HK-2 (cell line): ENCODE measurements at regions not wholly inside any gene's neighbourhood (a gene's known extent, or its start where the extent isn't known, plus 50 kb on each side); places are given as distances from the start of the nearest gene placed in this dataset.

Experiments used
- DNase-seq: peaks from one replicate; pipeline ENCODE4 v3.0.0-alpha.2; 2018; ENCODE audit not compliant: unreplicated experiment

DNA sequence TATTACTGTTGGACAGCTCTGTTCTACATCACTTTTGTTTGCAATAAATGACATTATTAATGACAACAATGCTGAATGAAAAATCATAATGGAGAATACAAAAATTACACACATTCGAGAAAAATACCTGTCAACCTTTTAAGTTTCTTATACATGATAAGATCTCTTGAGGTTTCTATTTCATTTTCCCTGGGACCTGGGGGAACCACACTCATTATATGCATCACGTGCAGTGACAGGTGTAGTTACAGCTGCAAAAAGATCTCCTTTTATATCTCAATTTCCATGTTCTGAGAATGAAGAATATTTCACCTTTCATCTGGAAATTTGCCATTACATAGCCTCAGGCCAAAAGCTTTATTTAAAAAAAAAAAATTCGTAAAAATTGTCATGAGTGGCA, 1347.0 kb upstream of the AGA start:
- DNase-seq: no peak

DNA sequence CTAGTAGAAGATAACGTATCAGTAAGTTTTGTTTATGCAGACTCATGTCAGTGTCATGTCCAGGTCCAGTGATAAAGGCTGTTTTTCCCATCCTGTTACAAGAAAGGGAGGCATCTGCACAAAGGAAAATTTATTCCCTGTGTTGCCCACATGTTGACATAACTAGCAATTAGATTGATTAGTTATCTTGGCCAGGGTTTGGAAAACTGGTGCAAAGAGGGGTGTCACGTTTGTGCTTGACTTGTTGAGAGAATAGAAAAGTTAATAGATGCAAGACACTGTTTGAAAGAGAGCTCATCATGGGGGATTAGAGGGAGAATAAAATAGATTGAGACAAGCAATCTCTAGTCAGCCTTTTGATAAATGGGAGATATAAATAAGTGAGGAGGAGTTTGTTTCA, 1357.0 kb upstream of the AGA start:
- no peak for DNase-seq

DNA sequence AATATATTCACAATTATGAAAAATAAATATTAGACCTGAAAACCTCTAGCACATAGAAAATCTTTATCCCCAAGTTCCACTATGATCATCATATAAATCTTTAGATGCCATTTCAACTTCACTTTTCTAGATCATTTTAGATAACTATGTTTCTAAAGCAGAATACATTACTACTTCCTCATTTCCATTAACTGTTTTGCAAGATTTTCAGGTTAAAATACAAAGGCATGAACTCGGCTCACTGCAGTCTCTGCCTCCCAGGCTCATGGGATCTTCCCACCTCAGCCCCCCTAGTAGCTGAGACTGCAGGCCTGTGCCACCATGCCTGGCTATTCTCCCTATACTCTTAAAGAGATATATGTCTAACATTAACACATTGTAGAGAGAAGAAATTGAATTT, 1365.9 kb upstream of the AGA start:
- no peak for DNase-seq

DNA sequence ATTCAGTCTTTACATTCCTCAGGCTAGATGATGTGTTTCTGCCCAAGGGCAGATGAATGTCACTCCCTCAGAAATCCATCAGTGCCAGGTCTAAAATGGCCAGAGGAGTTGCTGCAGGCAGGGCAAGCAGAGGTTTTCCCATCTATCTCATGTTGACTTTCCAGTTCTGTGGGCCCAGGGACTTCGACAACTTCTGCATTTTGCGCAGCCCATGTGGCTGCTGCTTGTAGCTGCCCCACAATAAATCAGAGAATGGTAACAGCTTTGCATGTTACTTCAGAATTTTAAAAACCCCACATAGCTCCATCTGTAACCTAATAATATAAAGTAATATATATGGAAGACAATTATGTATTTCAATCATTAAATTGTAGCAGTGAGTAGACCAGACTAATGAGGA, 1367.7 kb upstream of the AGA start:
- no peak for DNase-seq

DNA sequence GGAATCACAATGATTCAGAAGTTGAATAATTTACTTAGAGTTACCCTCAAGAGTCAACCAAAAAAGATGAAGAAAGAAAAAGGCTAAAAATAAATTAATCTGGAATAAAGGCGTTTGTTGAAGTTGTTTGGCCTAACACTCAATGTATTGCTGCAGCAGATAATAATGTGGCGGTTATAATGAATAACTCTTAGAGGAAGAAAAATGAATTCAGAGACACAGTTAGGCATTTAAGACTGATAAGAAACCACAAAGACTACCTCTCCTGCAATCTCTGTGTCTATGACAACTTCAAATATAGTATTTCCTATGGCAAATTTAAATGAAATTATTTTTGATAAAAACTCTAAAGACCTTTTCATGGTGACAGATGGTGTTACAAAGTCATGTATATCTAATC, 1369.1 kb upstream of the AGA start:
- DNase-seq: no peak

DNA sequence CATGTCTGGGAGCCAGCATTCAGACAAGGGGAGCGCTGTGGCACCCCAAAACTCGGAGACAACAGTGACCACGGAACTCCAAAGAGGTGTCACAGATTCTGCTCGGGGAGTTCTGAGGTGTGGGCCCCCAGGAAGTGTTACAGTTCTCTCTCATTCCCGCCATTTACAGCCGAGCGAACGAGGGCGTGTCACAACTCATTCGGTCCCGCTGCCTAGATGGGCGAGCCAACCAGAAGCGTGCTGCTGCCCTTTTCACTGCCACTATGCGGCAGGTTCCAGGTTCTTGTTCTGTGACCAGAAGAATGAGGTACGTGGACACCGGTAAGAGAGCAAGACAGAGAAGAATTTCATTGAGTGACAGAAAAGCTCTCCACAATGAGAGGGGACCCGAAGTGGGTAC, 1370.6 kb upstream of the AGA start:
- no peak for DNase-seq

DNA sequence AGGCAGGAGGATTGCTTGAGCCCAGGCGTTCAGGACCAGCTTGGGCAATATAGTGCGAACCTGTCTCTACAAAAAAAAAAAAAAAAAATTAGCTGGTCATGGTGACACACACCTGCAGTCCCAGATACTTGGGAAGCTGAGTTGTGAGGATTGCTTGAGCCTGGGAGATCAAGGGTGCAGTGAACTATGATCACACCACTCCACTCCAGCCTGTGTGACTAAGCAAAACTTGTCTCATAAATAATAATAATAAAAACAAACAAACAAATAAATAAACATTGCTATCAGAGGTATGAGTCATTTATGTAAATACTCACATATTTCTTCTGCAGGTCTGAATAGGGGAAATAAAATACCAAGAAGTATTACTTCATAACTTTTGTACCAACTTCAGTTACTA, 1372.7 kb upstream of the AGA start:
- no peak for DNase-seq

DNA sequence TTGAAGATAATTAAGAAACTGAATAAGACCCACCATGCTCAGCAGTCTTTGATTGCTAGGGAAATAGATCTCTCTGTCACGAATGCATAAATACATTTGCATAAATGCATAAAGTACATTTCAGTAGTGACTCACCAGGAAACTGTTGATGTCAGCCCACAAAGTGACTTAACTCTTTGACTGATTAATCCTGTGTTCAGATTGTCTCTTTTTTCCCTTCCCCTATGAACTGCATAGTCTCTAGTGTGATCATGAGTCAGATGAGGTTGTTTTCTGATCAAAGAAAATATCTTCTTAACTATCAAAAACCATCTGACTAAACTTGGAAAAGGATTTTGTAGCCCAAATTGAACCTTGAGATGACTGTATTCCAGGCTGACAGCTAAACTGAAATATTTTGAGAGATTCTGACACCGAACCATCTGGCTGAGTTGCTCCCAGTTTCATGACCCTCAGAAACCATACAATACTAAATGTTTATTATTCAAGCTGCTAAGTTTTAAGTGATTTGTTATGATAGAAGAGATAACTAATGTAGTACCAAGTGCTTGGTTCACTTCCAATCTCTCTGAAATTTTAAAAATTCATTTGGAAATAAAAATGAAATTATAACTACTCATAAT, 1381.5 kb upstream of the AGA start:
- no peak for DNase-seq

DNA sequence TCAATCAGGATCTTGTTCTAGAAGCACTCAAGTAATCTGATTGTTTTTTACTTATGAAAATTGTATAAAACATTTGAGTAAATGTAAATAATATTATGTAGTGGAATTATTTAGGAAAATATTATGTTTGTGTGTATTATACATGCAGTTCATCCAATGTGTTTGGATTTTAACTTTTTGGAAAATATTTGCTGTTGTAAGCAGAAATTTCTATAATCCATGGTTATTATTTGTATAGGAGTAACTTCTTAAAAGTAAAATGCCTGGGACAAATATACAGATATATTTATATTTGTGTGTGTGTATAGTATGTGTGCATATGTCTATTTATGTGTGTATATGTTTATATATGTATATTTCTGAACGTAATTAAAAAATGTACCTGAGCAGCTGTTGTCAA, 1394.6 kb upstream of the AGA start:
- DNase-seq: no peak

DNA sequence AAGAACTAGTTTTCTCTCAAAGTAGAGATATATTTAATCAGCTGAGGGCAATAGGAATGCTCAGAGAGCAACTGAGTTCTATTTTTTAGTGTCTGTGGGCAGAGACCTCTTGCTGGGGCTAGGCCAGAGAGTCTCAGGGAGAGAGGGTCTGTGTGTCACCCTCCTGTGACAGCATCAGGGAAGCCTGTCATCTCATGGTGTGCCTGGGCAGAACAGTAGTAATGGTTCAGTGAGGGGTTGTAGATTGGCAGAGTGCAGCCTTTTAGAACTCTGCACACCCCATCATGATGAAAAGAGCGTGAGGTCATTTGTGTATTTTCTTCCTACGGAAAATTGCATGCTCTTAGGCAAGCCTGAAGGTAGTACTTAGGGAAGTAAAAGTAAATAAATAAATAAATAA, 1396.5 kb upstream of the AGA start:
- no peak for DNase-seq

DNA sequence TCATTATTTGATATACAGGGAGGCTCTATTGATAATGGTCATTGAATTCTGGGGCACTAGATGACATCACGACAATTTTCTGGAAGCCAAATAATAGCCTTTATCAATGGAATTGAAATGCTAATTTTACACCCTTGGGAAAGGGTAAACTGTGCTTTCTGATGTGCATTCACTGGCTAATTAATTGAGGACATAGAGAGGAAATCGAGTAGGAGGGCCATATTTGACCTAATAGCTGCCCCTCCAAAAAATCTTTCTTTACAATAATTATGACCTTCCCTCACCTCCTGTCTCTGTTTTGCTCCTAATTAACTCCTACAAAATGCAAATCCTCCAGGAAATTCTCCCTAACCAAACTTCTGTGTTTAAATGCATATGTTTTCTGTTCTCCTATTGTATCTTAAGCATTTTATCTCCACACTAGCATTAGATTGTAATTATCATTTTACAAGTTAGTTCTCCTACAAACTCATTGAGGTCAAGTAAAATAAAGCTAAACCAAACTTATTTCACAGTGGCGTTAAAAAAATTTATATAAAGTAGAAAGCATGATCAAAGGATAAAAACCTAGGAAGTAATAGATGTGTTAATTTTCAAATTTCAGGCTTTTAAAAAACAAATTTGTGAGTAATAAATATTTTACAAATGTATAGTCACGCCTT, 1414.0 kb upstream of the AGA start:
- DNase-seq: no peak

DNA sequence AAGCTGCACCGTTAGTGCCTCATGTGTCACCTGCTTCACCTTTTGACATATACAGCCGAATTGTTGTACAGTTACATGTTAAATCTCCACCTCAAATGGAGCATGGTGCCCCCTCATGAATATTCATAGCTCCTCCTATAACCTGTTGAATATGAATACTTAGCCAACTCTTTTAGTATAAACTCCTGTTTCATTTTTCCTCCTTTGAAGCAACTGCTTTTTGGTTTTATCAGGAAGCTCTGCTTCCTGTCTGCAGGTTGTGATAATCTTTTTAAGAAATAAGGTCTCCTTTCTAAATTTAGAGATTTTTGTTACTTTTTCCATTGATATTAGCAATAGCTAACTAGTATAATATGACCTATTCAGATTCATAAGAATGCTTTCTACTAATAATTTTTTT, 1429.2 kb upstream of the AGA start:
- DNase-seq: no peak

DNA sequence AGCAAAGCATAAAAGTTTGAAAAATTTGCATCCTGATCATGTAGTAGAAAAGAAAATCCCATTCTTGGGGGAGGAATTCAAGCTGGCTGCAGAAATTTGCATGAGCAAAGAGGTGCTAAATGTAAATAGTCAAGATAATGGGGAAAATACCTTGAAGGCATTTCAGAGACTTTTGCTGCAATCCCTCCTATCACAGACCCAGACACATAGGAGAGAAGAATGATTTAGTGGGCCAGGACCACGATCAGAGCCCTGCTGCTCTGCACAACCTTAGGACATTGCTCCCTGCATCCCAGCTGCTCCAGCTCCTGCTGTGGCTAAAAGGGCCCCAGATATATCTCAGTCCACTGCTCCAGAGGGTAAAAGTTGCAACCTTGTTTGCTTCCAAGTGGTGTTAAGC, 1439.7 kb upstream of the AGA start:
- DNase-seq: no peak

DNA sequence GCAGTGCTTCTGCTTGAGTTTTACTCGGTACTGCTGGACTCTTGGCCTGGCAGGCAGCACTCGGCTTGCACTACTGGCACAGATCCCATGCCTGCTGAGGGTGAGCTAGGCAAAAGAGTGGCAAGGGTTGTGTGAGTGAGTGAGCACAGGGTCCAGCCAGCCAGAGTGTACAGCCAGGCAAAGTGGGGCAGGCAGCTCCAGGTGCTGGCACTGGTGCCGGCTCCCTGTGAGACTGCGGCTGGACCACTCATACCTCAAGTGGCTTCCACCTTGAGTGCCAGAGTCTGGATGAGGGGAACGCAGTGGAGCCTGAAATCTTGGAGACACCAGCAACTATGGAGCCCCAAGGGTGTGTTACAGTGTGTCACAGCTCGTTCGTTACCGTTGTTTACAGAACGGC, 1451.9 kb upstream of the AGA start:
- DNase-seq: no peak

DNA sequence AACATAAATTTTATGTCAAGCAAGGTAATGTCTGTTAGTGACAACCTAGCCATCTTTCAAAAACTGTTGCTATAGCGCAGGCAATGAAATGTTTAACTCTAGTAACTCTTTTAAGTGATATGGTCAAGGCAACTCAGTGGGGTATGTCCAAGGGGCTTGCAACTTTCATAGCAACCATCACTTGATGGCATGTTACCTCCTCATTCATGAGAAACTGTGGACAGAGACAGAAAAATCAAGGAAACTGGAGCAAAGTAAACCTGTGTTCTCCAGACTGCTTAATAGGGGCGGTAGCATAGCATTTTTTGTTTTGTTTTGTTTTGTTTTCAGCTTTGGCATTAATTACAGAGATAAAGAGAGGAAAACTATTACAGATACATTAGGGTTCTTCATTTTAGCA, 1456.8 kb upstream of the AGA start:
- no peak for DNase-seq

DNA sequence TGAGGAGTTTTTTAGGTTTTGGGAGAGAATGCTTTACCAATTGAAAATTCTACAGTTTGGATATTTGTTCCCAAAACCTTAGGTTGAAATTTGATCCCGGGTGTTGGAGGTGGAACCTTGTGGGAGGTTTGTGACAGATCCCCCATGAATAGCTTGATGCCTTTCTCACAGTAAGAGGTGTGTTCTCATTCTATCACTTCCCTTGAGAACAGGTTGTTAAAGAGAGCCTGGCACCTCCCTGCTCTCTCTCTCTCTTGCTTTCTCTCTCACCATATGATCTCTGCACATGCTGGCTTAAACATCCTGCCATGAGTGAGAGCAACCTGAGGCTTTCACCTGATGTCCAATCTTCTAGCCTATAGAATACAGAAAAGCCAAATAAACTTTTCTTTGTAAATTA, 1475.5 kb upstream of the AGA start:
- no peak for DNase-seq

DNA sequence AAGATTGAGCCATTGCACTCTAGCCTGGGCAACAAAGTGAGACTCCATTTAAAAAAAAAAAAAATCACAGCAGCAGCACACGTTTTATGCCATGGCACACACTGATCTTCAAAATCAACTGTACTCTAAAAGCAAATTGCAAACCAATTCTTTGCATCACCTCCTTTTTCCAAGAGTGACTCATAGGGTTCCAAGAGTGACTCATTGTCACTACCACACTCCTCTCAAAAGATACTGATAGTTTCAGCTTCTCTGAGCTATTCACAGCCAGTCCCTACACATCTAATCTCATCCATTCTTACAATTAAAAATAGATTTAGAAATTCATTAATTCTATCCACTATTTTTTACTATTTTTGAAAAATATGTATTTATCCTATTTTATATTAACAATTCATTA, 1494.9 kb upstream of the AGA start:
- no peak for DNase-seq

DNA sequence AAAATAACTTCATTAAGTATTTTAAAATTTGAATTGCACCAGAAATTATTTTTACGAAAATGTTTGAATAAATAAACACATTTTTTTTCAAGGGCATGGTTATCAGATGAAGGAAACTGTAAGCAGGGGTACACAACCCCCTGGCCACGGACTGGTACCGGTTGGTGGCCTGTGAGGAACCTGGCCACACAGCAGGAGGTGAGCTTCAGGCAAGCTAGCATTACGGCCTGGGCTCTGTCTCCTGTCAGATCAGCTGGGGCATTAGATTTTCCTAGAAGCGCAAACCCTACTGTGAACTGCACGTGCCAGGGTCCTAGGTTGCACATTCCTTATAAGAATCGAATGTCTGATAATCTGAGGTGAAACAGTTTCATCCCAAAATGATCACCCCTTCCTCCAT, 1499.7 kb upstream of the AGA start:
- no peak for DNase-seq

DNA sequence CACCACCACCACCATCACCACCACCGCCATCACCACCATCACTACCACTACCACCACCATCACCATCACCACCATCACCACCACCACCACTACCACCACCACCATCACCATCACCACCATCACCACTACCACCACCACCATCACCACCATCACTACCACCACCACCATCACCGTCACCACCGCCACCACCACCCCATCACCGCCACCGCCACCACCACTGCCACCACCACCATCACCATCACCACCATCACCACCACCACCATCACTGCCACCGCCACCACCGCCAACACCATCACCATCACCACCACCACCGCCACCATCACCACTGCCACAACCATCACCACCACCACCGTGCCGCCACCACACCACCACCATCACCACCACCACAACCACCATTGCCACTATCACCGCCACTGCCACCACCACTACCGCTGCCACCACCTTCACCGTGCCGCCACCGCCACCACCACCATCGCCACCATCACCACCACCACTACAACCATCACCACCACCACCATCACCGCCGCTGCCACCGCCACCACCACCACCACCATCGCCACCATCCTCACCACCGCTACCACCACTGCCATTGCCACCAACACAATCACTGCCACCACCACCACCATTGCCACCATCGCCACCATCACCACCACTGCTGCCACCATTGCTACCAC, 1511.3 kb upstream of the AGA start:
- no peak for DNase-seq

DNA sequence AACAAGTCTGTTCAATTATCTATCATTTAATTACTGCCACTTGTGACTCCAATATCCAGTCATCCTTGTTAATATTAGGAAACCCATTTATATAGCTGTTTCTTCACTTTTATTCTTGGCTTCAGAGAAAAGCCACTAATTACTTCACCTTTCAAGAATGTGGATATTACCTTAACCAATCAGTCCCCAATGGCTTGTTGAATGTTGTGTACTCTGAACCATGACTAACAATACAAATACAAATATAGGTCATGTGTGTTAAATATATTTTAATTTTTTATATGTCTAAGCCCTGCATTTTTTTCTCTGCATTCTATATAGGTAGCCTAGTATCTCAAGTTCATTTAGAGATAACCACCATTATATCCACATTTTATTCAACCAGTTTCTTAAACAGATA, 1513.4 kb upstream of the AGA start:
- no peak for DNase-seq

DNA sequence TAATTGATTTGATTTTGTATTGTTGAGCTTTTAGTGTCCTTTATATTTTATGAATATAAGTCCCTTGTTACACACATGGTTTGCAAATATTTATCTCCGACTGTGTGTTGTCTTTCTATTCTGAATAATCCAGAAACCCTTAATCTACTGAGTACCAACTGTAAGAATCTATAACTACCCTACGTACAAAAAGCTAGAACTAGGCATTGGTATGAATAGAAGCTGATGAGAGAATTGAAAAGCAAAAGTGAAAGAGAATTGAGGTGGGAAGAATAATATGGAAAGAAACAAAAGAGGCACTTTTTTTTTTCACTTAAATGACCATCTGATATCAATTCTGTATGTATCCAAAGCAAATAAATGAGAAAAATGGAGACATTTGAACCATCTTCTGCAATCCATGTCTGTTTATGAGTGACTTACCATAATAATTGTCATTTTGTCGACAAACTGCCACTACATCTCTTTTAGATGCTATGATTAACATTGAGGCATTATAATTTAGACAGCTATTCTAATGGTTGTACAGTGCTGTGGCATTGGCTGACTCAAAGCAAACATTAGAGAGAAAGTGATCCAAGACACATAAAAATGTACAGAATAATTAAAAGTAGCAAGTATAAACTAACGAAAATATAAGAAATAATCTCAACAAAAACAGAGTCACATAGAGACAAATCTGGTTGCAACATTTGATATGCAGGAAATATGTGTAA, 1516.6 kb upstream of the AGA start:
- no peak for DNase-seq

DNA sequence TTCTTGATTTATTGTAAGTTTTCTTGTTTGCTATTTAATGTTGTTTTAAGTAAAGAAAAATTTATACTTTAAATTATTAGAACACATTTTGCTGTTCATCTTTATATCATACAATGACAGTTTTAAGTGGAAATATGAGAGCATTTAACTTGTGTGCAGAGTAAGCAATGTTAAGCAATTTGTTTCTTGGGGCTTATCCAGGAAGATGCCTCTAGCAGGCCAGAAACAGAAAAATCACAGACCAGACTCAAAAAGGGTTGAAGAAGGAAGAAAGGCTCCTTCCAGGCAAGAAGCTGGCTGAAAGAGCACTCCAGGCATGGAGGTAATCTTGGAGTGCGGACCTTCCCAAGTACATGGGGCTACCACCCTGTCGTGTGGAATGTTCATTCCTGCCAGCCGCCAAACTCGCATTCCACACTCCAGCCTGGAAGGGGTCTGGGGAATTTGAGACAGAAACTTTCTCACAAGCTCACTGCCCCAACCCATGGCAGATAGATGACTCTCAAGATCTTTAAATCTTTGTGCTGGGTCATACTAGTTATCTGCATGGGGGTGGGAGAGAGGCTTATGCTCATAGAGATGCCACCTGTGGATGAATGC, 1521.3 kb upstream of the AGA start:
- no peak for DNase-seq

DNA sequence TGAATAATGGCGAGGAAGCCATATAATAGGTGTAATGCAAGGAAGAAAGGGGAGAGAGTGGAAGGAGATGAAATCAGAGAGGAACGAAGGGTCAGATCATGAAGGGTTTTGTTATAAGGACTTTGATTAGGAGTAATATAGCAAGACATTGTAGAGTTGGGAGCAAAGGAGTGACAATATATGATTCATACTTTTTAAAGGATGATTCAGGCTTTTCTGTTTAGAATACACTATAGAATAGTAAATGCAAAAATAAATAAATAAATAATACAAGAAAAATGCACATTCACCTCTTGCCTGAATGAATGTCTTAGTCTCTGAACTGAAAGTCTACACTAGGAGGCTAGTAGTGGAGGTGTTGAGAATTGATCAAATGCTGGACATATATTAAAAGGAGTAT, 1524.4 kb upstream of the AGA start:
- DNase-seq: no peak
